Neural crest cell (in vitro differentiated cells): ENCODE measurements at regions not wholly inside any gene's neighbourhood (a gene's known extent, or its start where the extent isn't known, plus 50 kb on each side); places are given as distances from the start of the nearest gene placed in this dataset.
"Not testable (repeated sequence)": the region's sequence is repeated elsewhere in the genome, so short reads cannot be mapped to it uniquely, and the experiment has no call there.

Experiments
- DNase-seq: peaks from one replicate; pipeline ENCODE4 v3.0.0; 2021; ENCODE audit warnings: low read depth, mixed read lengths, low spot score
- H3K27ac Mint-ChIP-seq: one replicate; pipeline ENCODE4 v1.8.0; 2021; ENCODE audit warnings: mild to moderate bottlenecking, mixed read lengths; ENCODE audit not compliant: unreplicated experiment
- H3K27me3 Mint-ChIP-seq: 2 replicates; pipeline ENCODE4 v1.8.0; 2021; ENCODE audit warnings: low read depth, mild to moderate bottlenecking, mixed read lengths
- H3K36me3 Mint-ChIP-seq: 2 replicates; pipeline ENCODE4 v1.8.0; 2021; ENCODE audit warnings: low read depth, mild to moderate bottlenecking, mixed read lengths
- H3K4me1 Mint-ChIP-seq: 2 replicates; pipeline ENCODE4 v1.8.0; 2021; ENCODE audit warnings: mixed read lengths
- H3K4me3 Mint-ChIP-seq: one replicate; pipeline ENCODE4 v1.8.0; 2021; ENCODE audit warnings: mild to moderate bottlenecking, mixed read lengths
- H3K9me3 Mint-ChIP-seq: 2 replicates; pipeline ENCODE4 v1.8.0; 2021; ENCODE audit warnings: mixed read lengths
- TF ChIP-seq, protein P1 (sequence below): fragments of 200-600 bp; sonication (generic); conservative IDR thresholded peaks from 2 replicates; pipeline ENCODE4 v1.5.0; 2021; ENCODE audit warnings: antibody characterized with exemption, mild to moderate bottlenecking

DNA sequence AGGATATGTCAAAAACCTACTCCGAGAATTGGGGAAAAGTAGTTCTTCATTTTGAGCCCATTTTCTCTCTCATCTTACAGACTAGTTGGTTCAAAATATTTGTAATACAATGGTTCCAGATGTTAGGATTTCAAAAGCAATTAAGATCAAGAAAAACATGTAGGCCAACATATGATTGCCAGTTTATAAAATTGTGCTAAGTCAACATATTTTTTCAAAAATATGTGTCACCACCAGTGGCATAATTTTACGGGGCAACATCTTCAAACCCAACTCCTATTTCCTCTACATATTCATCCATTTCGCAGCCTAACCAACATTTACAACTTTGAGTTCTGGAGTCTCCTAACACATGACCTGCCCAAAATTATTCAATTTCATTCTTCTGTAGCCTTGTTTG, 514.5 kb upstream of the TPK1 start:
- Mint-ChIP-seq H3K27ac (no peak overlapping the region), H3K4me1 (no peaks in the 10 kb centered on the region), H3K9me3 (peaks cover 2% of the 10 kb centered on the region), H3K27me3 (no peaks in the 10 kb centered on the region), H3K4me3 (no peak overlapping the region), H3K36me3 (no peaks in the 10 kb centered on the region)
- TF ChIP-seq, protein P1, sequence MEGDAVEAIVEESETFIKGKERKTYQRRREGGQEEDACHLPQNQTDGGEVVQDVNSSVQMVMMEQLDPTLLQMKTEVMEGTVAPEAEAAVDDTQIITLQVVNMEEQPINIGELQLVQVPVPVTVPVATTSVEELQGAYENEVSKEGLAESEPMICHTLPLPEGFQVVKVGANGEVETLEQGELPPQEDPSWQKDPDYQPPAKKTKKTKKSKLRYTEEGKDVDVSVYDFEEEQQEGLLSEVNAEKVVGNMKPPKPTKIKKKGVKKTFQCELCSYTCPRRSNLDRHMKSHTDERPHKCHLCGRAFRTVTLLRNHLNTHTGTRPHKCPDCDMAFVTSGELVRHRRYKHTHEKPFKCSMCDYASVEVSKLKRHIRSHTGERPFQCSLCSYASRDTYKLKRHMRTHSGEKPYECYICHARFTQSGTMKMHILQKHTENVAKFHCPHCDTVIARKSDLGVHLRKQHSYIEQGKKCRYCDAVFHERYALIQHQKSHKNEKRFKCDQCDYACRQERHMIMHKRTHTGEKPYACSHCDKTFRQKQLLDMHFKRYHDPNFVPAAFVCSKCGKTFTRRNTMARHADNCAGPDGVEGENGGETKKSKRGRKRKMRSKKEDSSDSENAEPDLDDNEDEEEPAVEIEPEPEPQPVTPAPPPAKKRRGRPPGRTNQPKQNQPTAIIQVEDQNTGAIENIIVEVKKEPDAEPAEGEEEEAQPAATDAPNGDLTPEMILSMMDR: no peak
- no peak for DNase-seq

DNA sequence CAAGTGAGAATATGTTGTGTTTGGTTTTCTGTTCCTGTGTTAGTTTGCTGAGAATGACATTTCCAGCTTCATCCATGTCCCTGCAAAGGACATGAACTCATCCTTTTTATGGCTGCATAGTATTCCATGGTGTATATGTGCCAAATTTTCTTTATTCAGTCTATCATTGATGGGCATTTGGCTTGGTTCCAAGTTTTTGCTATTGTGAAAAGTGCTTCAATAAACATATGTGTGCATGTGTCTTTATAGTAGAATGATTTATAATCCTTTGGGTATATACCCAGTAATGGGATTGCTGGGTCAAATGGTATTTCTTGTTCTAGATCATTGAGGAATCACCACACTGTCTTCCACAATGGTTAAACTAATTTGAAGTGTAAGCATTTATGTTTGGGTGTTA, 513.6 kb upstream of the TPK1 start:
- not testable (repeated sequence) for H3K4me3 Mint-ChIP-seq, H3K27me3 Mint-ChIP-seq, H3K27ac Mint-ChIP-seq, H3K4me1 Mint-ChIP-seq, H3K36me3 Mint-ChIP-seq, H3K9me3 Mint-ChIP-seq, DNase-seq

DNA sequence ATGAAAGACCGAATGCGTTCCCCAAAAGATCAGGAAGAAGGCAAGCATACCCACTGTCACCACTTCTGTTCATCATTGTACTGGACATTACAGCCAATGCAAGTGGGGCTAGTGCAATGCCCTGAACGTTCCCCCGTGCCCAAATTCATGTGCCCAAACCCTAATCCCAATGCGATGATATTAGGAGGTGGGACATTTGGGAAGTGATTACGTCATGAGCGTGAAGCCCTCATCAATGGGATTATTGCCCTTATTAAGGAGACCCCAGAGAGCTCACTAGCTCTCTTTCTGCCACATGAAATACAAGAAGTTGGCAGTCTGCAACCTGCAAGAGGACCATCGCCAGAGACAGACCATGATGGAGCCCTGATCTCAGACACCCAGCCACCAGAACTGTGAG, 511.4 kb upstream of the TPK1 start:
- Mint-ChIP-seq H3K27ac (no peak overlapping the region), H3K27me3 (no peaks in the 10 kb centered on the region)

DNA sequence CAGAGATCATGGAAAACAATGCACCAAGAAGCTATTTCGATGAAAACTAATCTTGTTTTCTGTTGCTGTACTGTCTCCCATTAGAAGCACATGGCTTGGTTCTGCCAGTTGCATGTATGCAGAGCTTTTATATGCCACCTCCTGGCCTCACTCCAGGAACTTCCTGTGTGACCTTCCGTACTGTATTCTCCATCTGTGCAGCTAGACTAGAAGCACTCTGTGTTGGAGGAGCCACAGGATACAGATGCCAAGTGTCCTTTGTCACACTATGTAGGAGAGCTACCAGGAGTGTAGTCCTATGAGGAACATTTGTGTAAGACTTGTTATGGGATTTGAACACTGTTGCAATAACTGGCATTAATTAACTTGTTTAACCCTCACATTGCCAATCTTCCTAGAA, 503.5 kb upstream of the TPK1 start:
- Mint-ChIP-seq H3K9me3 (peaks cover 7% of the 10 kb centered on the region), H3K4me3 (no peak overlapping the region), H3K4me1 (no peaks in the 10 kb centered on the region), H3K27me3 (no peaks in the 10 kb centered on the region), H3K36me3 (no peaks in the 10 kb centered on the region), H3K27ac (no peak overlapping the region)
- TF ChIP-seq, protein P1: no peak
- DNase-seq: no peak

More for the DNA sequence above, 511.4 kb upstream of the TPK1 start:
- Mint-ChIP-seq H3K36me3 (no peaks in the 10 kb centered on the region), H3K9me3 (peaks cover 2% of the 10 kb centered on the region), H3K4me1 (no peaks in the 10 kb centered on the region), H3K4me3 (no peak overlapping the region)
- no peak for DNase-seq
- TF ChIP-seq, protein P1: no peak

DNA sequence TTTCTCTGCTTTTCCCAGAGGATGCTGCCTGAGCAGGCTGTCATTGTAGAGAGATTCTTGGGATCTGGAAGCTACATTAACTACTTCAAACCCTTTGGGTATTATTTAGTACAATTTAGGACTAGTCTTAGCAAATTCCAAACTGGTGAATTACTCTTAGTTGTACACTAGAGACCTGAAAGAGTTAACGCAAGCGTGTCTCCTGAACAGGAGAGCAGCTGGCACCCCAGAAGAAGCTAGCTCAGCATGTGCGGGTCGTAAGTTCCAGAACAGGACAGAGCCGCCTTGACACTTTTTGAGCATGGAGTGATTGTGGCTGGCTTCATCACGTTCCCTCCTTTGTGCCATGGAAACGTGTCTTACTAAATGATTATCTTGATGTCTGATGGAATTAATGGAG, 495.7 kb upstream of the TPK1 start:
- Mint-ChIP-seq H3K9me3 (peaks cover 7% of the 10 kb centered on the region), H3K36me3 (no peaks in the 10 kb centered on the region), H3K4me1 (no peaks in the 10 kb centered on the region), H3K27me3 (no peaks in the 10 kb centered on the region), H3K4me3 (no peak overlapping the region), H3K27ac (no peak overlapping the region)
- TF ChIP-seq, protein P1: no peak
- DNase-seq: no peak

DNA sequence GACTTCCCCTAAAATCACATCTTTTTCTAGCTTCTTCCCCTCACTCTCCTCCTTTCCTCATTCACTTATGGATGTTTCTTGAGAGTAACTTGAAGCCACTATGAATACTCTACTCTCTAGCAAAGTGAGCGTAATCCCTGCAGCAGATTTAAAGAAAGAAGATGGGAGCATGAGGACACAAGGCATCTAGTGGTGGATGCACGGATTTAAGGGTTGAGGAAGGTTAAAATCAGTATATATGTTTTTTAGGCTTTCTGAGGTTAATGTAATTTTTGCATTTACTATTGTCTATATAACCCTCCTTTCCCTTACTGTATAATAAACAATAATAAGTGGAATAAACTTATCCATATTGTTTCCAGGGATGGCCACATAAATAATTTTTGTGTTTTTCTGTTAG, 495.2 kb upstream of the TPK1 start:
- no peak for DNase-seq
- Mint-ChIP-seq H3K27ac (no peak overlapping the region), H3K9me3 (peaks cover 4% of the 10 kb centered on the region), H3K27me3 (no peaks in the 10 kb centered on the region), H3K36me3 (no peaks in the 10 kb centered on the region), H3K4me1 (no peaks in the 10 kb centered on the region), H3K4me3 (no peak overlapping the region)
- TF ChIP-seq, protein P1: peak; percentile 52
